Cardiac fibroblast (primary cell): ENCODE measurements at regions not wholly inside any gene's neighbourhood (a gene's known extent, or its start where the extent isn't known, plus 50 kb on each side); places are given as distances from the start of the nearest gene placed in this dataset.

Experiments used
- DNase-seq, 2 donors: peaks; one replicate each; pipeline versions ENCODE4 v3.0.0 to v3.0.0-alpha.2; 2010; ENCODE audit warnings: low read depth in 2 of 2
- H3K4me3 ChIP-seq, 2 donors: replicated peaks in 1 of 2; 1 replicate in 1 of 2; 2 replicates in 1 of 2; pipeline ENCODE4 v1.5.1; 2011; ENCODE audit warnings: low read depth in 2 of 2, low read length in 2 of 2, mild to moderate bottlenecking in 2 of 2, moderate library complexity in 1 of 2
- CTCF ChIP-seq: IDR thresholded peaks from one replicate; pipeline ENCODE4 v1.5.1; 2011; ENCODE audit warnings: low read depth, mild to moderate bottlenecking, low read length, inconsistent platforms

GRCh38 chr2:239728751-239729150 lies 296.4 kb downstream of the NDUFA10 start:
- no peak for DNase-seq

GRCh38 chr2:239727776-239728600 lies 297.2 kb downstream of the NDUFA10 start:
- TF ChIP-seq CTCF: no peak
- no peak overlapping the region for H3K4me3 ChIP-seq
- DNase-seq: no peak

More at GRCh38 chr2:239728751-239729150, 296.4 kb downstream of the NDUFA10 start:
- no peak for TF ChIP-seq CTCF
- no peak overlapping the region for H3K4me3 ChIP-seq

- no peak for TF ChIP-seq CTCF
- H3K4me3 ChIP-seq: no peak overlapping the region
- no peak for DNase-seq
Observed at GRCh38 chr2:239727182-239727775, 297.9 kb downstream of the NDUFA10 start.

- no peak overlapping the region for H3K4me3 ChIP-seq
- DNase-seq: no peak
- no peak for TF ChIP-seq CTCF
Observed at GRCh38 chr2:239726631-239727181, 298.4 kb downstream of the NDUFA10 start.

GRCh38 chr2:239726091-239726591 lies 299.0 kb downstream of the NDUFA10 start:
- no peak for TF ChIP-seq CTCF
- H3K4me3 ChIP-seq: no peak overlapping the region
- DNase-seq: no peak

GRCh38 chr2:239725551-239725890 lies 299.6 kb downstream of the NDUFA10 start:
- no peak for DNase-seq
- no peak overlapping the region for H3K4me3 ChIP-seq
- no peak for TF ChIP-seq CTCF
